ENCODE measurements at regions not wholly inside any gene's neighbourhood (a gene's known extent, or its start where the extent isn't known, plus 50 kb on each side); places are given as distances from the start of the nearest gene placed in this dataset.

DNA sequence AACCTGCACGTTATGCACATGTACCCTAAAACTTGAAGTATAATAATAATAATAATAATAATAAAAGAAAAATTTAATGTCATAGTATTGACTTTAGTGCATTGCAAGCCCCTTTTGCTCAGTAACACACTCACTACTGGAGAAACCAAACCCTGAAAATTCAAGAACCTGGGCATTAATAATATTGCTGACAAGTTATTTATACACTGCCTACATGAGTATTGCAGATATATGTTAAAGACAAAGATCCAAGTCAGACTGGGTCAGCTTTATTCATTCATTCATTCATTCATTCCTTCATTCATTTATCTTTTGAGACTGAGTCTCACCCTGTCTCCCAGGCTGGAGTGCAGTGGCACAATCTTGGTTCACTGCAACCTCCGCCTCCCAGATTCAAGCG lies 1711.2 kb downstream of the TP53TG3F start:
- no peak for DNase-seq

DNA sequence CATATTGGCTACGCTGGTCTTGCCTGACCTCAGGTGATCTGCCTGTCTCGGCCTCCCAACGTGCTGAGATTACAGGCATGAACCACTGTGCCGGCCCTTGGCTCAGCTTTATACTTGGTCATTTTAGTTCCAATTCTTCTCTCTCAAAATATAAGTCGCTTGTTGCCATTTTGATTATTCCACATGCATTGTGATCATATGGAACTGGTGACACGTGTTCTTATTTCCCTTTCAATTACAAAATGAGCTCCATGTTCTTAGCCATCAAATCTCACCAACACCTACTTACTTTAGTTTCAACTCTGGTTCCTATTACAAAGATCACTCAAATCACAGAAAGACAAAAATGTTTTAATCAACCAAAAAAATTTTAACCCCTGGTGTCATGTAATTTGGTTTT lies 1711.7 kb downstream of the TP53TG3F start:
- no peak for DNase-seq

DNA sequence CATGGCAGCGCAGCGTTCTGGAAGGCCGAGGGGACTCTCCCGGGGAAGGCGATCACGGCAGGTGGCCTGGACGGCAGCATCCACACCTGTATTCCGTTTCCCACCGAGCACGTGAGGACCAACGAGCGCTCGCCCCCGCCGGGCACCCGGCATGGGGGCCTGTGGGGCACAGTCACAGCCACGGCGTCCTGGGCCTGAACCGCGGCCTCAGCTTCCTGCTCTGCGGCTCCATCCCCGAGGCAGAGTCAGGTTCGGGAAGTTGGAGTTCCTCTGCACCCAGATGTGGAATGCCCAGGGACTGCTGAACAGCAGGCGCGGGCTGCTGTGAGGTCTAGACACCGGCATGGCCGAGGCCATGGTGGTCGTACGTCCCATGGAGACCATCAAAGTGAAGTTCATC lies 1713.9 kb downstream of the TP53TG3F start:
- DNase-seq: no peak

DNA sequence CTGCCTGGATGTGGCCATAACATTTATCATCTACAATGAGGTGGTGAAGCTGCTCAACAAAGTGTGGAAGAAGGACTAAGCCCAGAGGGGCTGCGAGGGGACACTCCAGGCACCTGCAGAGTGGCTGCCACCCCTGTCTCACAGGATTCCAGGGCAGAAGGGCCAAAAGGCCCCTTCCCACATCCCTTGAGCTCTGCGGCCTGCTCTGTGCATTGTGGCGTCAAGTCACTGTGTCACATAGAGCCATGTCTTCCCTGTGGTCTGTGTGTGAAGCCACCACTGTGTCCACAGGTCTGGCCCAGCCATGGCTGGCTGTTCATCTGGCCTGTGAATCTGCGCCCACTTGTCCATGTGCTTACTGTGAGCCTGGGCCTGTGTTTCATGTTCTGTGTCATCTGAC lies 1714.6 kb downstream of the TP53TG3F start:
- no peak for DNase-seq

DNA sequence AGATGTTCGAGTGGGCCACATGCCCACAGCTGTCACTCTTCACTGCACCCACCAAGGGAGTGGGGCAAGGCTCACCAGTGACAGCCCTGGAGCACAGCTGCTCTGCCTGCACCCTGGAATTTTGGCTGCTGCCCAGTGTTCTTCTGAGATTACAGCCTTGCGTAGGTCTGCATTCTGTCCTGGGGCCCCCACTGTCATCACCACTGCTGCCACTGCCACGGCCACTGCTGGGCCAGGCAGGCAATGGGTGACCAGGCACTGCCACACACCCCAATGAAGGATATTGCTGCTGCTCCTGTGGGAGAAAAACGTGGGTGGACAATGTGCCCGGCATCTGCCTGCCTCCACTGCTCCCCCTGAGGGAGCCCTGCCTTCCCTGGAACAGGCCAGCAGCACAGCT lies 1717.0 kb downstream of the TP53TG3F start:
- DNase-seq: no peak

DNA sequence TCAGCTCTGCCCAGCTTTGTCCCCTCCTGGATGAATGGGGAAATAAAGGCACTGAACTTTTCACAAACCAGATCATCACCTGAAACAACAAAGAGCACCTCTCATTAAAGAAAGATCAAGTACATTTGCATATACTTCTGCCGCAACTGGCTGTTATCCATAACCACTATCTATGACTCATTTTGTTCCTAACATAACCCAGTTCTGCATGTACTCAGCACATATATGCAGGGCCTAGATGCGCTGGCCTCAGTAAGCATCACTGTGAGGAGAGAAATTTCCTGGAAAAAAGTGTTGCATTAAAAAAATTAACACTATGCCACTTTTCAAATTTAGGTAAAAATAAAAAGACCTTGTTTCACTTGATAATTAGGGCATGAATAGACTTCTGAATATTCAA lies 1718.4 kb downstream of the TP53TG3F start:
- DNase-seq: no peak

DNA sequence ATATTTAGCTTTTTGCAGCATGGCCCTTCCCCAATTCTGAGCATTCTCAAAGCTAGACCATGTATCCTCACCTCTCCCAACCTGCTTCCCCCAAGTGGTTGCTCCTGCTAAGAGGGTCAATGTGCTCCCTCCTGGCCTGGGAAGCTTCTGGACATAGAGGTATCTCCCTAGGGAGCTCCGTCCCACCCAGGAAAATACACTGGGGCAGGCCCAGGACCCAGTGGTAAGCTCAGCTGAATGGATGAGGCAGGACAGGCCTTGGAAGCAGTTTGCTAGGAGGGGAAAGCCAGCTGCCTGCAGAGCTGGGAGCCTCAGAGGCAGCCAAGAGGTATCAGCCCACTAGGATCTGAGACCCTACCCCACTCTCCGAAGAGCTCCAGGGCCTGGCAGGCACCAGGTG lies 1721.6 kb downstream of the TP53TG3F start:
- no peak for DNase-seq

DNA sequence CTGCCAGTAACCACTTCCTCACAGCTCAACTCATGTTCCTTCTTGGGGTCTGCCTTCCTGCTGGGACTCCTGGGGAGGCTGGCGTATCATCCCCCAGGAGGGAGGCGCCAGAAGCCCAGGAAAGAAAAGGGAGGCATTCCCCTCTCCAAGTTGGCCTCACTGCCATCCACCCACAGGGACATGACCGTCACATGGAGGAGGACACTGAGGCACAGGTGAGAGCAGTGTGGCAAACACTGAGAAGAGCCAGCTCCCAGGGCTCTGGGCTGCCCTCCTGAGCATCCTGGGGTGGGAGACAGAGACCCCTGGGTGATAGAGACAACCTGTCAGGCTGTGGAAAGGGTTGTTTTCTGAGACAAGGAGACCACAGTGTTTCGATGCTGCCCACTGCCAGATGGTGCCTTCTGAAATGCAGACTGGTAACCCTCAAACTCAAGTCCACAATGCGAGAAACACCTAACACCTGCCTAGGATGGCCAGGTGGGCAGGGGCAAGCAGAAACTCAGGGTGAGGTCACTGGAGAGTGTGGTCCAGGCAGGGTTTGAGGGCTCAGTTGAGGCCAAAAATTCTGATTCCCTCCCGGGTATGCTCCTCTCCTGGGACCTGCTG lies 1722.1 kb downstream of the TP53TG3F start:
- no peak for DNase-seq

DNA sequence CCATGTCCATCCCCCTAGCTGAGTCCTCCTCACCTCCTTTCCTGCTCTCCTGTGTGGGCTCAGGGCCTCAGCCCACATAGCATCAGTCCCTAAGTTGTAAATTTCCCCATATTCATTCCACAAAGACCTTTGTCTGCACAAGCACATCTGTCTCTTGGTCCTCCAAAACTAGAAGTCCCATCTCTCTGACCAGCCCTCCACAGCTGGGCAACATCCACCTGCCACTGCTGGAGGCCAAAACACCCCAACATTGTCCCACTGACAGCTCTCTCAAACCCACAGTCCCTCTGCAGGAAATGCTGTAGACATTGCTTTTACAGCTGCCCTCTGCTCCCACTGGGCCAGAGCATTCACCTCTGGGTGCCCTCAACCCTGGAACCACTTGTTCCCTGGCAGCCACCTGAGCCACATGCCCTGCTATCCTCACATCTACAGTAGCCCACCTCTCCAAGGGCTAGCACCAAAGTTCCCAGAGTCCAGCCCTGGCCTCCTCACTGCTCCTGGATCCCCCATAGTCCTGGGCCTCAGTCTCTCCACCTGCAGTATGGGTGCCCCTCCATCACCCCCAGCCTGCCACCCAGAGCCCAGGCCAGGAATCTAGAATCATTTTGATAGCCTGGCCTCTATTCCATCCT lies 1722.7 kb downstream of the TP53TG3F start:
- no peak for DNase-seq

DNA sequence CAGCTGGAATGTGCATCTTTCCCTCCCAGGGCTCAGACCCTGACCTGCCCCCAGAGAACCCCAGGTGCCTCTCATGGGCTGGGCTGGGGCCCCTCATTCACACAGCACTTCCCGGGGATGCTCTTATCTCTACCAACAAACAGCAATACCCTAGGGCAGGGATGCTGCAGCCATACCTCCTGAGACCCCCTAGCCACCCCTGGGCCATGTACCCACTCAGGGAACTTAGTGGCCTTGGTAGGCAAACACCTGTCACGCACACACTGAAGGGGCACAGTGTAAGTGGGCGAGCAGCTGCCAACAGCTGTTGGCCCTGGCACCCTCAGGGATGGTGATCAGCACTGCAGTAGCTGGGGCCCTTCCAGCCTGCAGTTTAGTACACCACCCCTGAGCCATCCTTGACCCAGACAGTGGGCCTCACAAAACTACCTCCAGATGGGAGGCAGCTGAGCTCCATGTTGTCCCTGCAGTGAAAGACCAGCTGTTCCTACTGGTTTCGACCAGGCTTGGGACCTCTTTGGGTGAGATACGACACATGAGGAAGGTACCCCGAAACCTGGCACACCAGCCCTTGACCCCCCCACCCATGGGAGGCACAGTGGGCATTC lies 1723.6 kb downstream of the TP53TG3F start:
- no peak for DNase-seq

DNA sequence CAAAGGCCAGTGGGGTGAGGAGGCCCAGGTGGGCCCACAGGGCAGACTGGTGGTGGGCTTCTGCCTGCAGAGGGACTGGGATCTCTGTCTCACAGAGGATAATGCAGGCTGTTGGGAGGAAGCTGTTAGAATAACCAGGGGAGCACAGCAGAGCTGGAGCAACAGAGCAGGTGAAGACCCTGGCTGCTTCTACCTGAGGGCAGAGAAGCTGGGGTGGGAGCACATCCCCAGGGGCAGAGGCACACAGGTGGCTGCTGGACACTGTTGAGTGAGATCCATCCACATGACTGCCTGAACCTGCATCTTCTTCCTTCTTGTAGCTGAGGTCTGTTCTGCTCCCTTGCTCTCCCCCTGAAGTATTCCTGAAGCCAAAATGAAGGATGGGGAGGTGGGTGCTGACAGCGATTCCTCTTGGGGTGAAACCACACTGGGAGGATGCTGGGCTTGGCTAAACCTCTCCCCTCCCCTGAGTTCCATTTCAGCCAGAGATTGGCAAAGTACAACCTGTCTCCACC lies 1725.0 kb downstream of the TP53TG3F start:
- no peak for DNase-seq

DNA sequence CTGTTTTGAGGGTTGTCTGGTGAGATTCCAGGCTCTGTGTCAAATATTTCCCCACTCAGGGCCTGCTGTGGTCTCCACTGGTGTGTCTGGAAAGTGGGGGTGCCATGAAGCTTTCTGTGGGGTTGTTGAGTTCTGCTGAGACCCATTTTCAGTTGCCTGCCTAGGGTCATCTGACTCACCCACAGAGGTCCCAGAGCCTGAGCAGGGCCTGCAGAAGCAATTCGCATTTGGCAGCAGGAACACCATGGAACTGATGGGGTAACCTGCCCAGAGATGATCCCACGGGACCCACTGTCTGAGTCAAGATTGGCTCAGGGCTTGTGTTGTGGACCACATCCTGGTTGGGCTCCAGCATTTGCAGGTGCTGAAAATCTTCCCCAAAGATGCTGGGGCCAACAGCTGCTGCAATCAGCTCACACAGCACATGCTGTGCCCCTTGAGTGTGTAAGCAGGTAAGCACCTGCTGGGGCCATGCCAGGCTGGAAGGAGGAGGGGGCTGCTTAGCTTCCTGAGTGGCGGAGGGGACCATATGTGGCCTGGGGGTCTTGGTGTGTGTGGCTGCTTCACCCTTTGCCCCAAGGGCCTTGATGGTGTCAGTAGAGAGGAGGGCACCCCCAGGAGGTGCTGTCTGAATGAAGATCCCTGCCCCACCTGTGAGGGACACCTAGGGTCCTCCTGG lies 1726.1 kb downstream of the TP53TG3F start:
- no peak for DNase-seq

DNA sequence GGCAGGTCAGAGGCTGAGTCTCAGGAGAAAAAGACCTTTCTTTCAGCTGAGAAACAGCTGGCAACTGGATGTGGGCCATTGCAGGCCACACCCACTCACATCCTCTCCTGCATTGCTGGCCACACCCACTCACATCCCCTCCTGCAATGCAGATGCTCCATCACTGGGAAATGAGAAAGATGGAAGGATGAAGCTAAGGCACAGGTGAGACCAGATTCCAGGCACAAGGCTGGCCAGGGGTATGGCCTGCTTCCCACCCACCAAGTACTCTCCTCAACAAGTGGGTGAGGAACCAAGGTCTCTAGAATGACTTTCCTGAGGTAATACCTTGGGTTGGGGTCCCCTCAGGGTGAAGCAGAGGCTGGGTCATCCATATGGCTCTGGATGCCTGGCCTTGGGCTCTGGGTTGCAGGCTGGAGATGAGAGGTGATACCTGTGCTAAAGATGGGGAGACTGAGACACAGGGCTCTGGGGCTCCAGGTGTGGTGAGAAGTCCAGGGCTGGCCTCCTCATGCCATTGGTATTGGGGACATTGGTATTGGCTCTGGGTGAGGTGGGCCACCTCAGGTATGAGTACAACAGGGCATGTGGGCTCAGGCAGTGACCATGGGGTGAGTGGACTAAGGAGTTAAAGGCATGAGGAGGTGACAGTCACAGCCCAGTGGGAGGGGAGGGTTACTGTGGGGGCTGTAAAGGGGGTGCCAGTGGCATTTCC lies 1726.8 kb downstream of the TP53TG3F start:
- DNase-seq: no peak

DNA sequence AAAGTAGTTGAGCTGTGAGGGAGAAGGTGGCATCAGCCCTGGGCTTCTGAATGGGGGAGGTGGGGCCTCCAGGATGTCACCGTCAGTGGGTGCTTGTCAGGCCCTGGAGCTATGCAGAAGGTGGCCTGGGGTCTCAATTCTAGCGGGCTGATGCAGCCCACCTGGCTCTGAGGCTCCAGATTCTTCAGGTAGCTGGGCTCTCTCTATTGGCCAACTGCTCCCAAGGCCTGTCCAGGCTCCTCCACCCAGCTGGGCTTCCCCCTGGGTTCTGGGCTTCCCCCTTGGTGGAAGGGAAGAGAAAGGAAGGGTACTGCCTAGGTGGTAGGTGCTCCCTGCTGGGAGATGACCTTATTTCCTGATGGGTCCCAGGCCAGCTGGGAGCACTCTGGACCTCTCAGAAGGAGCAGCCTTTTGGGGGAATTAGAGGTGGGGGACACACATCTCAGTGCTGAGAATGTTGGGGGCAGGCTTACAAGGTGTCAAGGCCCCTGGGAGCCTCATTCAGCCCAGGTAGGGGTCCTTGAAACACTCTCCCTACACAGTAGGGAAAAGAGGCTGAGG lies 1728.3 kb downstream of the TP53TG3F start:
- no peak for DNase-seq

DNA sequence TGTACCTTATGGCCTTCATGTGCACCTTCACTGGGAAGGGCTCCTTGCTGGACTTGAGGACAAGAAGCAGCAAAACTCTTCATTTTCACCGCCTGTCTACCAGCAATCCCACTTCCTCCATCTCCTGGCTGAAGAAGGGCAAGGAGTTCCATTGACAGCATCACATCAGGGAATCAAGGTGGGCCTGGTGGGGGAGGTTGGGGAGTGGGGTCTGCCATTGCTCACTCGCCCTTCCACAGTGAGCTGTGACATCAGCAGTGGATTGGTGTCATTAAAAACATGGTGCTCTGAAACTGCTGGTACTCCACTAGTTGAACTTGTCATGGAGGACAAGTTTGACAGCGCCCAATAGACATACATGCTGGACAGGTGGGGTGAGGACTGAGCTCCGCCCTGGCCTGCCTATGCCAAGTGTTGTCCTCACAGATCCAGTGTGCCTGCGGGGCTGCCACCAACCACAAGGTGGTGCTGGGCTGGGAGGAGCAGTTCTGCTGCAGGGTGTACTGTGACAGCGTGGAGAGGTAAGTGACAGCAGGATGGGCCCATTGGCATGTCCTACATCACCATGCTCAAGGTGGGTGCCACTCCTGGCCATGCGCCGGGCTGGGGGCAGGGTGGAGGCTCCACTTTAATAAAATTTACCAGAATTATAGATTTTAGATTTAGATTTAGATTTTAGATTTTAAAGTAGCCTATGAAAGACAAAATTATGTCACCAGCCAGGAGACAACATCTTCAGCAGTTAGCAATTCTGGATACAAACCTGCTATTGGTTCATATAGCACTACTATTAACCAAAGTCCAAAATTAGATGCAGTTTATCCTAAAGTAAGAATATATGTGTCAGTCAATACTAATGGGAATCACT lies 1729.1 kb downstream of the TP53TG3F start:
- no peak for DNase-seq

DNA sequence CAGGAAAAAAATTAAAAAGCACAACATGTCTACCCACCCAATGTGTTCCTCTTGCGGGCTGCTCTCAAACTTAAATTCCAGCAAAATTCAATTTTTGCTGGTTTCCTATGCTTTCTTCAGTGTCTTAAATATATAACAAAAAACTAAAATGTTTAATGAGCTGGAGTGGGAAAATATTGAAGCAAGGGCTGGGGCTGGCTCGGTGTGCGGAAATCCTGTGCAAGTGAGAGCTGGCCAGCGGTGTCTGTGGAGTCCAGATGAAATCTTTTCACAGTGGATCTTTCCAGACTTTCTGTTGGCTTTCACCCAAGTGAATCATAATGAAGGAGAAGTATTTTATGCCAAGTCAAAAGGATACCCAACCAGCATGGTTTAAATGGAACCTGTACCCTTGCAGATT lies 1733.6 kb downstream of the TP53TG3F start:
- DNase-seq: no peak

DNA sequence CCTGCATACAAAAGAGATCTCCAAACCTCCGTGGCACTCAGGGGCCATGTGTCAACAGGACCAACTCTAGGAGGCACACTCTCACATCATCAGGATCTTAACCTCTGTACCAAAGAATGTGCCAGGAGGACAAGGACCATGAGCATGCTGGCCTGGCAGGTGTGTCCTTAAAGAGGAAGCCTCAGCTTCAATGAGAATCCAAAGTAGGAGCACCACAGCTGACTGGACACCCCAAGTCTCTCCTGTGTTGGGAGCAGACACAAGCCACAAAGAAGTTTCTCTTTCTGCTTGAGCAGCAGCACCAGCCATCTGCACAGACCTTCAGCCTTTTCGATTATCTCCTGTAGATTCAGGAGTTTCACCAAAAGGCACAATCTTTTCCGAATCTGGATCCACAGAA lies 1734.5 kb downstream of the TP53TG3F start:
- no peak for DNase-seq

DNA sequence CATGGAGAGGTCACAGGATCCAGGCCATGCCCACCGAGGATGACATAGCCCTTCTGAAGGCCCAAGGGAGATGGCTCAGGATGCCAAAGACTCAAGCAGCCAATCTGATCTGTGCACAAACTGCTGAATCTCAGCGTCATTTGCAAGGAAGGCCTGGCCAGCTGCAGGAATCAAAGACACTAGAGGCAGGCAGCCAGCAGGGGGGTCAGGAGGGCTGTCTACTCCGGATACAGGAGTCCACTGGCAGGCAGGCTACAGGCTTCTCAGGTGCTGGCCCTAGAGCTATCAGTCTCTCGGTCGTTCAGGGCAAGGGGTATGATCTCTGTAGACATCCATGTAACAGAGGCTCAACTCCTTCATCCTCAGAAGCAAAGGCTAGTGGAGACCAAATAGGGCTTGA lies 1735.3 kb downstream of the TP53TG3F start:
- no peak for DNase-seq

DNA sequence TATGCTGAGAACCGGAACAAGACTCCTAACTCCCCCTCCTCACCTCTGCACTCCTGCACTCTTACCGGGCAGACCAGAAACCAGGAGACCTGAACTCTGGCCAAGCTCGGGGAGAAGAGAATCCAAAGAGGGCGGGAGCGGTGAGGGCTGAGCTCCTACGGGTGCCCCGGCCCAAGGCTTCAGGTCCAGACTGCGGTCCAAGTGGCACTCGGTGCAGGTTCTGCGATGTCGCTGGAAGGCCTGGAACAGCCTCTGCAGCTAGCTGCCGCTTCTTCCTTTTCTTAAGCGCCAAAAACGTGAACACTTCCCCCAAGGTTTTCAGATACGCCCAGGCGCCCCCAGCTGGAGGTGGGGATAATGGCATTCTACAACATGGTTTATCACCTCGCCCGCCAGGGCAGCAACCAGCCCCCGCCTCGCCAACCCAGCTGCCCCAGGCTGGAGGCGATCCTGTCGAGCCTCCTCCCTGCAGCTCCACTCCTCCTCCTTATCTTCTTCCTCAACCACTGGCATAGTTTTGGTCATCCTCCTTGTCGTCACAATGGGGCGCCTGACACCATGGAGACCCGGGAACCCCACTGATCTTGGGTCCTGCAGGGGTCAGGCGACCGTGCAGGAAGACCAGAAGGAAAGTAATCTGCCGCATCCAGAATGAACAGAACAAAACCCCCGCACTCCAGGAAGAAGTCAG lies 1735.9 kb downstream of the TP53TG3F start:
- no peak for DNase-seq

DNA sequence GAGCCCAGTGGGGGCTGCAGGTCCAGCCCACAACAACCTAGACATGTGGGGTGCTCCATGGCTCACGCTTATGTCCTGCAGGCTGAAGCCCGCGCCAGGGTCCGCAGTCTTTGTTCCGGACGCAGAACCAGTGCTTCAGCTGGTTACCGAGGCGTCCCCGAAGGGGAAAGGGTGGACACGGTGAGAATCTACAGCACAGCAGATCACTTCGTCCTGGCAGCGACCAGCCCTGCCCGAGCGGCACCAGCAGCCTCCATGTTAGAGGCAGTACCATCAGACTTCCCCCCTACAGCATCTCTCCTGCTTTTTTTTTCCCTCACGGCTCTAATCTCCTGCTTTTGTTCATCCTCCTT lies 1736.4 kb downstream of the TP53TG3F start:
- DNase-seq: no peak

DNA sequence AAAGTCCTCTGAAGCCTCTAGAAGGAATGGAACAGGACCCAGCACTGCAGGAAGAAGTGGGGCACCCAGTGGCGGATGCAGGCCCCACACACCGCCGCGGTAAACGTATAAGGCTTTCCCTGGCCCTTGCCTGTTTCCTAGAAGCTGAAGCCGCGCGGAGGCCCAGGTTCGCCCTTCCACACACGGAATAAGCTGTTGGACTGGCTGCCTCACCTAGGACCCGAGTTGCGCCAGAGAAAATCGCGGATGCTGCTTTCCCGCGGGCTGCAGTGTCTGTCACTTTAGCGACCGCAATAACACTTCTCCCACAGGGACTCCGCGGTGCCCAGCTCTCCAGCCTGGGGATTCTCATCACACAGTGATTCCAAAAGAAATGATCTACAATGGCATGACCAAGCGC lies 1736.9 kb downstream of the TP53TG3F start:
- no peak for DNase-seq
